HG03460 (cell line): ENCODE measurements at regions not wholly inside any gene's neighbourhood (a gene's known extent, or its start where the extent isn't known, plus 50 kb on each side); places are given as distances from the start of the nearest gene placed in this dataset.
"Not testable (repeated sequence)": the region's sequence is repeated elsewhere in the genome, so short reads cannot be mapped to it uniquely, and the experiment has no call there.

Source experiments
- ATAC-seq: cut with Tn5 transposase; IDR thresholded peaks from one replicate; pipeline ENCODE4 v1.9.1; 2021; ENCODE audit not compliant: unreplicated experiment

DNA sequence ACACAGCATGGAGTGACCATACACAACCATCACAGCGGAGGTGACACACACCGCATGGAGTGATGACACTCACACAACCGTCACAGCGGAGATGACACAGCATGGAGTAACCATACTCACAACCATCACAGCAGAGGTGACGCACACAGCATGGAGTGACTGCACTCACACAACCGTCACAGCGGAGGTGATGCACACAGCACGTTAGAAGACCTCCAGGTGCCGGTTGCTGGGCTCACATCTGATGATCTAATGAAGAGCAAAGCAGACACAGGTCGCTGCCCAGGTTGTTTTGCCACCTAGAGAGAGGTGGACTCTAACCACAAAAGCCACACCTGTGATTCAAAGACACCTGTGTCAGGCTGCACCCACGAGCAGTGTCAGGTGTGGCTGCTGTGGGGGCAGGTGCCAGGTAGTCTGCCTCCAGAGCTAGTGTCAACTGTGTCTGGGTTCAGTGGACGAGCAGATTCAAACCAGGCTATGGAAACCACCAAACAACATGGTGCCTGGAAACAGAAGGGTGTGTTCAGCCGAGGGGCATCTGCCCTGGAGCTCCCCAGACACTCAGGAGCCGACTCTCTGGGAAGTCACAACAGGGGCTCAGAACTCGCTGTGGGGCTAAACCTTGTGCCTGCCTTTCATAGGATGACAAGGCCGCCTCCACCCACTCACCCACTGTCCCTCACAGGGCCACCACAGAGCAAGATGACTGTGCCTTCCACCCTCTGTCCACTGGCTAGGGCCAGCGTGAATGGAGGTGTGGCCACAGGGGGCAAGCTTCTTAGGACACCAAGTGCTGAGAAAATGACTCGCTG is 608.2 kb downstream of the TBC1D22A start:
- ATAC-seq, result no peak

DNA sequence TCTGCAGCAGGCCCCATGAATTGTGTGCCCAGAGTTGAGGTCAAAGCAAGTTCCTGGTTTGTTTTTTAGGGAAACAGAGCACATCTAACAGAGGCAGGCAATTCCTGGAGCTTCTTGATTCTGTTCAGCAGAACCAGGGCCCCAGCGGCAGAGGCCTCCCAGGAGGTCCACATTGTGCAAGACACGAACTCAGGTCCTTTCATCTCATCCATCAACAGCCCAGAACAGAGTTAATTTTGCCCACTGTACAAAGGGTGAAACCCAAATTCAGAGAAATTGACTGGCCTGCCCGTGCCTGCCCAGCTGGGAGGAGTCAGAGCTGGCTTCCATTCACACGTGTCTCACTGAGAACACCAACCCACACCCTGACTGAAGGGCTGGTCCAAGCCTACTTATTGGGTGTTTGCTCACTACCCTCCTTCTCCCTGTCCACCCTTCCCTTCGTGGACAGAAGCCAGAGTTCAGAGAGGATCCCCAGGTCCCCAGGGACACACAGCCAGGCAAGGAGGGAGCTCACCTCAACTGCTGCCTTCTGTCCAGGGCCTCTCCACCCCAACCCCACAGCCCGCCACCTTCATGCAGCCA is 607.1 kb downstream of the TBC1D22A start:
- ATAC-seq, result no peak

DNA sequence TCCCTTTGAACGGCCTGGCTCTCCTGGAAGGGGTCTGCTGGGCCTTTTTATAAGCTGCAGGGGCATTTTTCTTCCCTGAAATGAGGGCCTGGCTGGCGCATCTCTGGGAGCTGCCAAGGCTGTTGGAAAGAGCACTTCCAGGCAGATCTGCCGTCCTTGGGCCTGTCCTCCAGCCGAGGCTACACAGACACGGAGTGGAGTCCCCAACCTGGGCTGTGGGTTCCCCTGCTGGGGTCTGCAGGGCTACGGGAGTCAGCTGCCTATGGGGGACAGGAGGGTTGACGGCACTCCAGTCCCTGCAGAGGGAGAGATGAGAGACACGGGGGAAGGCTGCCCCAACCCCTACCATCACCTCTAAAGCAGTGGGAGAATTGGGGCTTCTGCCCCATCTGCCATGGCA is 606.6 kb downstream of the TBC1D22A start:
- no peak for ATAC-seq

DNA sequence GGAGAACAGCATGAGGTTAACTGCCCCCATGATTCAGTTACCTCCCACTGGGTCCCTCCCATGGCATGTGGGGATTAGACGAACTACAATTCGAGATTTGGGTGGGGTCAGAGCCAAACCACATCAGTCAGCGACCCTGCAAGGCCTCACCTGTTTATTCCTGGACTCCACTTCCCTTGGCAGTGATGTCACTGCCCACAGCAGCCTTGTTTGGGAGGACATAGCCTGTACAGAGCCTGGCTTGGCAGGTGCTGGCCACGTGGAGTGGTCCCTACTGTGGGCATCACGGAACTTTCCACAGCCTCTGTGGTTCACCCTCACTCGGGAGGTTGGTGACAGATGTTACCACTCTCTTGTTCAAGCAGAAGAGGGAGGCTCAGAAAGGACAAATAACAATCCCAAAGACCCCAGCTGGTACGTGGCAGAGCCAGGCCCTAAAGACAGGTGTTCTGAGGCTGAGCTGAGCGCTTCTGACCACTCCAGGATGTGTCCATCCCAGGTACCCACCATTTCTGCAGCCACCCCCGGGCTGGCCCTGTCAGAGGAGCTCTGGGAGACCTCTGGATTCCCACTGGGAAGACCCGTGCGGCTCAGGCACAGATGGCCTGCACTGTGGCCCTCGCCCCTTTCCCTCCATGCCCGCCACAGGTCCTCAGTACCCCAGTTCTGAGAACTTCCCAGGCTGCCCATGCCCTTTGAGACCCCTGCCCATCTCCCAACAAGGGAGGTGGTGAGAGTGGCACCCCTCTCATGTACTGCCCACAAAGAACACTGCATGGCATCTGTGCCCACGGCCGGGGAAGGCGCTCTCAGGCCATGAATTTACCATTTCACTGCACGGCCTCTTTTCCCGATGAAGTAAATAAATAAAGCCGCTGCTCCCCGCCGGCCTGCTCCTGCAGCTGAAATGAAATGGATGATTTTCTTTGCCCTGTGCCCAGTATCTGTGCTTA is 605.8 kb downstream of the TBC1D22A start:
- no peak for ATAC-seq

DNA sequence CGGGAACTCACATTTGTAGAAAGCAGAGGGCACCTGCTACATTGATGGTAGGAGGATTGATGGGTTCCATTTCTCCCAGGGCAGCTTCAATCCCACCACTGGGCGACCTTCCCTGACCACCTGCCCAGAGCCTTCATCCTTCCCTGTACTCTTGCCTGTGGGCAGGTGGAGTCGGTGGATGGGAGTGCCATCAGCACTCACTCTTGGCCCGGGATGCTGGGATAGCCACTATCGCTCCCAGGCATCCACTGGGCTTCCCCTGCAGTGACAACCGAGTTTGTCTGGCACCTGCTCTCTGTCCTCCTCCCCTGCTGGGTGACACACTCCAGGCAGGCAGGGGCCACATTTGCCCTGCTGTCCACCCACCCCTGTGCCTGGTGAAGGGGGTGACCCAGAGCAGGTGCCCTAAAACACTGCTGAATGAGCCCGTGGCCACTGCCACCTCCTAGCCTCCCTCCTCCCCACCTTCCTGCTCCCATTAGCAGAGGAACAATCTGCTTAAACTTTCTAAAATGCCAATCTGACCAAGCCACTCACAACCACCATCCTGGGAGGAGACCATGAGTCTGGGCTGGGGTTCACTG is 604.7 kb downstream of the TBC1D22A start:
- ATAC-seq, result no peak

DNA sequence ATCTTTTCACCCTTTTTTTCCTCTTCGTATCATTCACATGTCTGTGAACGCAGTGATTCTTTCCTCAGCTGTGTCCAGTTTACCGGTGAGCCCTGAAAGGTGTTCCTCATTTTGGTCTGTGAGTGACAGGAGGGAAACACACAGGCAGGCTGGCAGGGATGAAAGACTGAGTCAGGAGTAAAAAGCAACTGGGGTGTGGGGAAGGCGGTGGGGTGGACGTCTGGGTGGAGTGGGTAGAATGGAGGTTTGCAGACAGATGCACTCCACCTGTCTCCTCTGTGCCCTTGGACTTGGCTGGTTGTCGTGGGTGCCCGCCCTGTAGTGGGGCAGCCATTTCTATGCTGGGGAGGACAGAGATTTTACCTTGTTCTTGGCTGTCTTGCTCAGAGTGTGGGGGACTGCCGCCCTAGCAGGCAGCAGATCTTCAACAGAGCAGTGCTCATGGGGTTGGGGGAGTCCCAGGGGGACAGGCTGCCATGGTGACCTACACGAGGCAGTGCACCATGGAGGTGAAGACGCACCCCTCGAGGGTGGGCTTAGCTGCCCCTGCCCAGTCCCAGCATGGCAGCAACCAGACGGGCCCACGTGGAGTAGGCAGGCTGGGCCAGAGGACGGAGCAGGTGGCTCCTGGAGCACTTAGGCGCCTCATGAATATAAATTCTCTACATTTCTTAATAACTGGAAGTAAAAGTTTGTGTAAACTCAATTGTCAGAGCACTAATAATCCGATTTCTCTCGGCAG is 603.7 kb downstream of the TBC1D22A start:
- no peak for ATAC-seq

DNA sequence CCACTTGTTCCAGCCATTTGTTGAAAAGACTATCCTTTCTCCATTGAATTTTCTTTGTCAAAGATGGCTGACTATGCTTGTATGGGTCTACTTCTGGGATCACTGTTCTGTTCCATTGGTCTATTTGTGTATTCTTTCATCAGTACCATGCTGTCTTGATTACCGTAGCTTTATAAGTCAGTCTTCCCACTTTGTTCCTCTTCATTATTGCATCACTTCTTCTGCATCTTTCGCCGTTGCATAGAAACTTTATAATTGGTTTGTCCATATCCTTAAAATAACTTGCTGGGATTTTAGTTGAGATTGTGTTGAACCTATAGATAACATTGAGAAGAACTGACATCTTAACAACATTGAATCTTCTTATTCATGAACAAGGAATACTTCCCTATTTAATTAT is 598.8 kb downstream of the TBC1D22A start:
- ATAC-seq, result no peak

DNA sequence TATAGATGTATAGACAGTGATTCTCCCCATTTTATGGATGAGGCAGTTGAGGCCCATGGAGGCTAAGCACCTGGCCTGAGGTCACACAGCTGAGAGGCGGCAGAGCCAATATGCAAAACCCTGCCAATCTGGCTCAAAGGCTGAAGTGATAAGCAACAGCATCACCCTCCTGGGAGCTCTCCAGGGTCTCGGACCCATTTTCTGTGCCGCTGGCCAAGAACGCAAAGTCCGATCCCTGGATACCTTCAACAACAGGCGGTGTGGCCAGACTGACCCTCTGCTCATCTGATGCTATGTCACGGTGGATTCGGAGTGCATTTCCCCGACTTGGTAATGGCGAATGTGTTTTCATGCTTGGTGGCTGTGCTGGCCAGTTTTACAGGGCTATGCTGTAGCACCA is 595.0 kb downstream of the TBC1D22A start:
- no peak for ATAC-seq

DNA sequence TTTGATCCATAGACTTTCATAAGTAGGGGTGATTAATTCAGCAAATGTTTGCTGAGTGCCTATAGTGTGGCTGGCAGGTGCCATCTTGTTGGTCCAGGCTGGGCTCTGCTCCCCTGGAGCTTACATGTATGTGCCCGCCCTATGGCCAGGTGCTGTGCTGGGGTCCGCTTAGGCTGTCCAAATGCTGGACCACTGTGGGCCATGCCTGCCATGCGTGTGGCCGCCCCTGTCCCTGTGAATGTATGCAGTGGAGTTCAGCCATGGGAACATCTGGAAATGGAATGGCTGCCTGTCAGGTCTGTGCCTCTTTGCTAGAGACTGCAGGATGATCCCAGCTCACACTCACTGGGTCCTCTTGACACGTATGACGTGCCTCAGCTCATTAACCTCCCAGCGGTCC is 594.6 kb downstream of the TBC1D22A start:
- no peak for ATAC-seq

DNA sequence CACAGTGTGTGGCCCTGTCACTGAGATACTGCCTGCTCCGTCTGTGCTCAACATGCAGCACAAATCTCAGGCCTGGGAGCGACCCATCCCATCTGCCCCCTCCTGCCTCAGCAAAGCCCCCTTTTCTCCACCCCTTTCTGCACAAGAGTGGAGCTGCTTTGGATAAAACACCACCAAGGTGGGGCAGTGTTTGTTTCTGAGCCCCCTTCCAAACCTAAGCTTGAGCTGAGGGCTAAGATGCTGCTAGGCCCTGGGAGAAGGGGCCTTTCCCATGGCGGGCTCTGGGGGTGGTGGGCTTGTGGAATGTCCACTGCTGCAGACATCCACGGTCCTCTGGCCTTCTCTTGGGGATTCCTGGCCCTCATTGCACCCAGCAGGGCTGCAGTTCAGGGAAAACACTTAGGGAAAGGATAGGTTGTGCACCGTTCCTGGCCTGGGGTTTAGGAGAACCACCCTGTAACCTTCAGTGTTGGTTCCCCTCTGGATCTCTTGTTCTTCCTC is 594.1 kb downstream of the TBC1D22A start:
- ATAC-seq, result no peak

DNA sequence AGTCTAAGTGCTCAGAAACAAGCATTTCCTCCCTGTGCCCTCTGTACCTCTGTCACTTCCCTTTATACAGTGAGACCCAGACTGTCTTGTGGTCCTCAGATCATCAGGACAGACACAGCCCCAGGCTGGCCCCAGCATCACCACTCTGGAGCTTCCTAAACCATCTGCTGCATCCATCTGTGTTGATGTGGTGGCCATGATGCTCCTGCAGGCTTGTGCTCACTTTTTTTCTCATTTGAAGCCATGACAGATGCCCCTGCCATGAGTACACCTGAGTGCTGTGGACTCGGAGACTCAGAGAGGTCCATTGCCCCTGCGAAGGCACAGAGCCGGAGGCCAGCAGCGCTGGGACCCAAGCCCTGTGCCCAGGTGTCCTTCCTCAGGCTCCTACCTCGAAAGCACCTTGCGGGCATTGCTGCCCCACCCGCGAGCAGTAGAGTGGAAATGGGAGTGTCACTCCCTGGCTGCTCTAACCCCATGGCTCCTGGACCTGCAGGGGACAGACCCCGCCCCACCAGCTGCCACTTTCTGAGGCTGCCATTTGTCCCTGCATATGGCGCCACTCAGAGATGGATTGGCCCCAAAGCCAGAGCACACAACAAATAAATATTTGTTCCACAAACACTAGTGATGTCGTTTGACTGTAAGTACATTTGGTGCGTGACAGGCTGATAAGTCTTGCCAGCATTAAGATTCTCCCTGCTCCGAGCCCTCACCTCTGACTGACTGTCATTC is 593.5 kb downstream of the TBC1D22A start:
- no peak for ATAC-seq

DNA sequence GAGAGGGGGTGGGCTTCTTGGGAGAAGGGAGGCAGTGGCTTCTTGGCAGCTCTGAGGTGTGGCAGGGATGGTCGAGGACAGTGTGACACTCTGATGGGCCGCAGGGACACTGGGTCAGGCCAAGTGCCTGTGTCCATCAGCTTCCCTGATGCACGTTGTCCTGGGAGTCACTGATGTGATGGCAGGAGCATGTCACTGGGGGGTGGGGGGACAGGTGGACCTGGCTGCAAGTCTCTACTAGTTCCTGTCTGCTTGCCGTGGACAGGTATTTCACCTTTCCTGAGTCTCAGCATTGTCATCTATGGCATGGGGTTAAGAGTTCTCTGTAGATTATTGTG is 592.9 kb downstream of the TBC1D22A start:
- no peak for ATAC-seq

DNA sequence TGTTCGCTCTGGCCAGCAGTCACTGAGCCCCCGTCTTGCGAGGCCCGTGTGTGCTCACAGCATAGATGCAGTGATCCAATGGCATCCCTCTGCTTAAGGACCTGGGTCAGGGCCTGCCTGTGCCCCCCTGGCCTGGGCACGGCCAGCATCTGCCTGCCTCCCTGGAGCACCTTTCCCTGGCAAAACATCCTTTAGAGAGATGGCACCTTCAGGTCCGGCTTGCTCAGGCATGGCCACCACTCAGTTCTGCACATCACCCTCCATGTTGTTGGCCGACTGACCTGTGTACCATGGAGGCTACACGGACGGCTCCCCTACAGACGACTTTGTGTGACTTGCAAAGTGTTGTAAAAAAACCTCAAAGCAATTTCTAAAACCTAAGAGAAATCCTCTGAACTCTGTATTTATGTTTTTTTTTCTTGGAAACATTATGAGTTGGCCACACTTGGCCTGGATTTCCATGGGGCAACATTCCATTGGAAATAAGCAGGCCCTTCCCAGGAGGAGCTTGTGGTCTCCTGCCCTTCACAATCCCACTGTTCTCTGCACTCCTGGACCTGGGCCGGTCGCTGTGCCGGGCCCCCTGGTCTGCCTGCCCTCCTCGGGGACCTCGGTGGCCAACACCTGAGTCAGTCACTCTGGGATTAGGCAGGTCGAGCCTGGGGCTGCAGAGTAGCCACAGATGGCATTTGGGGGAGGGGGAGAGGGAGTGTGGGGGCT is 592.4 kb downstream of the TBC1D22A start:
- no peak for ATAC-seq

DNA sequence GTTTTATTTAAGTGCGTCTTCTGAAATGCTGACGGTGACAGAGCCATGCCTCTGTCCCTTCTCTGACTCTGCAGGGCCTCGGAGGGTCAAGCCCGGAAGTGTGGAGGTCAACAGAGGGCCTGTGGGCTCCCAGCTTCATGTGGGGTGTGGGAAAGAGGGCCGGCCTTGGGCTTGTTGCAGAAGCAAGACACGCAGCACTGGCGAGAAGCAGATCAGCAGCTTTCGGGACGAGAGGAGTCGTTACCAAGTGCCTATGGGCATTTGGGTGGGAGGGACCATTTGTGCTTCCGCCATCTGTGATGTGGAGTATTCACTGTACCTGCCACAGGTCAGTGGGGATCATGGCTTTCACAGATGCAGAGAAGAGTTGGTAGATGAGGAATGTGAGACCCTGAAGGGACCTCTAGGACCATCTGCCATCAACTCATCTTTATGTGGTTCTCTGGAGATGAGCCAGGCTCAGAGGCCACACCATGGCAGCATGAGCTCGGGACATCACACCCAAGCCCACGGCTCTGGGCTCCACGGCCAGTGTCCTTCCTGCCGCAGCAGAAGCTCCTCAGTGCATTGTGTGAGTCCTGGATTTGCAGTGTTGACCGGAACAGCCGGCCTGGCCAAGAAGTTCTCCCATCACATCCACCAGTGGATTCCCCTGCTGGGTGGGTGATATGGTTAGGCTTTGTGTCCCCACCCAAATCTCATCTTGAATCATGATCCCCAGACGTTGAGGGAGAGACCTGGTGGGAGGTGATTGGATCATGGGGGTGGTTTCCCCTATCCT is 590.7 kb downstream of the TBC1D22A start:
- ATAC-seq, result no peak

DNA sequence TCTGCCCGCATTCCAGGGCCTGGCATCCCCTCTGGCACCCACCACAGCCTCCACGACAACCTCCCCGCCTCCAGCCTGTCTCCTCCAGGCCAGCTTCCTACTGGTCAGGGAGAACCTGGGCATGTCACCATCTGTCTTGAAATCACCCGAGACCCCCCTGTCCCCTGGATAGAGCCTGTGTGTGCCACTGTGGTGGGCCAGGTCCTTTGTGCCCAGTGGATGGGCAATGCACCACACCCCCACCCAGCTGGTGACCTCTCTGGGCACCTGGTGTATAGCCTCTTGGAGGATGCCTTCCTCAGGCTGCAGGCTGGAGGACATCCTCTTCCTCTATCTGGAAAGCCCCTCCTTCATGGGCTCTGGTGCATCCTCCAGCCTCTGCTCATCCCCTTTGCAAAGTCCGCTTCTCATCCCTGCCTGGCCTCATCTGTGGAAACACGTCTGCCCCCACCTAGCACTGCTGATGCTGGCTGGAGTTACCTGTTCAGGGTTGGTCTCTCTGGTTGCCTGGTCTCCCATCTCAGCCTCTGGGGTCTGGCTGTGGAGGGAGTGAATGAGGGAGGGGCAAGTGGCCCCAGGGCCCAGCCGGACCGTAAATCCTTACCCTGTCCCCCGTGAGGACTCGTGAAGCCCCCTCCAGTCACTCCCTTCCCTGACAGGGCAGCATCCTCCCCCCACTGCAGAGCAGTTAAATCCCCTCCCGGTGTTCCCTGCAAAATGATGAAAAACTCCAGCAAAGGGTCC is 589.6 kb downstream of the TBC1D22A start:
- no peak for ATAC-seq

DNA sequence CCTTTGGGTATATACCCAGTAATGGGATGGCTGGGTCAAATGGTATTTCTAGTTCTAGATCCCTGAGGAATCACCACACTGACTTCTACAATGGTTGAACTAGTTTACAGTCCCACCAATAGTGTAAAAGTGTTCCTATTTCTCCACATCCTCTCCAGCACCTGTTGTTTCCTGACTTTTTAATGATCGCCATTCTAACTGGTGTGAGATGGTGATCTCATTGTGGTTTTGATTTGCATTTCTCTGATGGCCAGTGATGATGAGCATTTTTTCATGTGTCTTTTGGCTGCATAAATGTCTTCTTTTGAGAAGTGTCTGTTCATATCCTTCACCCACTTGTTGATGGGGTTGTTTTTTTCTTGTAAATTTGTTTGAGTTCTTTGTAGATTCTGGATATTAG is 583.8 kb downstream of the TBC1D22A start:
- not testable (repeated sequence) for ATAC-seq

DNA sequence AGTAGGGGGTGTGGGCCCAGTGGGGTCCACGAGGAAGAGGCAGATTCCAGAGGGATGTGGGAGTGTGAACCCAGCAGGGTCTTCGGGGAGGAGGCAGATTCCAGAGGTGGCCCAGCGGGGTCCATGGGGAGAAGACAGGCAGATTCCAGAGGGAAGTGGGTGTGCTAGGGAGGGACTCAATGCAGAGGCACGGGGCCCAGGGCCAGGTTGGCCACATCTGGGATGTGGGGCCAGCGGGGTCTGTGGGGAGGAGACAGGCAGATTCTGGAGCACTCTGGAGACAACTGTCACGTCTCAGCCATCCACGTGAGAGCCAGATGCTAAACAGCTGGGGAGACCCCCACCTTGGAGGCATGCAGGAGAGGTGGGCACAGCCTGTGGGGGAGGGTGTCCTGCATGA is 582.6 kb downstream of the TBC1D22A start:
- ATAC-seq, result no peak

DNA sequence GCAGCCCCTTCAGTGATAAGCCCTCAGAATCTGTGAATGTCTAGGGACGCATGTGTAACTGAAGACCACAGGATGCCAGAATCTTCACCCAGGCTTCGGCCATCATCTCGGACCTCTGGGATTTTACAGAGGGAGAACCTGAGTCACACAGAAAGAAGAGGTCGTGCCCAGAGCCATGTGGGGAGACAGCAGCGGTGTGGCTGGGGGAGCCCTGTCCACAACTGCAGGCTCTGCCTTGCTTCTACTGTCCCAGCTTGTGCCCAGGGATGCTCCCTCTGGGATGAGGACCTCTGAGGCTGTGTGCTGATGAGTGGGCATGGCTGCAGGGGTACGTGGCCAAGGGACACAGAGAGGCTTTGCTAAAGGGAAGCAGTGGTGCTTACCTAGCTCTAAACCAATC is 582.0 kb downstream of the TBC1D22A start:
- no peak for ATAC-seq
